GM18951 (cell line): ENCODE measurements at regions not wholly inside any gene's neighbourhood (a gene's known extent, or its start where the extent isn't known, plus 50 kb on each side); places are given as distances from the start of the nearest gene placed in this dataset.

Experiments used
- POLR2A ChIP-seq: IDR thresholded peaks from 4 replicates; pipeline ENCODE4 v1.6.1; 2011; ENCODE audit warnings: mild to moderate bottlenecking; ENCODE audit not compliant: insufficient read length, insufficient read depth; ENCODE audit errors: extremely low read depth
- in situ Hi-C: fragments of 300-500 bp; cut with MboI; formaldehyde crosslinking; loops from one replicate; pipeline ENCODE4 v1.12.0; 2022; ENCODE audit warnings: low sequenced_read_pairs, mixed read lengths, inconsistent platforms; ENCODE audit not compliant: unreplicated experiment

GRCh38 chr16:9425236-9425635, 333.8 kb downstream of the HAPSTR1 start:
- in situ Hi-C loops: no loop called here
- no peak for TF ChIP-seq POLR2A

GRCh38 chr16:9428355-9429005, 337.0 kb downstream of the HAPSTR1 start:
- in situ Hi-C loops: no loop called here
- TF ChIP-seq POLR2A: no peak

DNA sequence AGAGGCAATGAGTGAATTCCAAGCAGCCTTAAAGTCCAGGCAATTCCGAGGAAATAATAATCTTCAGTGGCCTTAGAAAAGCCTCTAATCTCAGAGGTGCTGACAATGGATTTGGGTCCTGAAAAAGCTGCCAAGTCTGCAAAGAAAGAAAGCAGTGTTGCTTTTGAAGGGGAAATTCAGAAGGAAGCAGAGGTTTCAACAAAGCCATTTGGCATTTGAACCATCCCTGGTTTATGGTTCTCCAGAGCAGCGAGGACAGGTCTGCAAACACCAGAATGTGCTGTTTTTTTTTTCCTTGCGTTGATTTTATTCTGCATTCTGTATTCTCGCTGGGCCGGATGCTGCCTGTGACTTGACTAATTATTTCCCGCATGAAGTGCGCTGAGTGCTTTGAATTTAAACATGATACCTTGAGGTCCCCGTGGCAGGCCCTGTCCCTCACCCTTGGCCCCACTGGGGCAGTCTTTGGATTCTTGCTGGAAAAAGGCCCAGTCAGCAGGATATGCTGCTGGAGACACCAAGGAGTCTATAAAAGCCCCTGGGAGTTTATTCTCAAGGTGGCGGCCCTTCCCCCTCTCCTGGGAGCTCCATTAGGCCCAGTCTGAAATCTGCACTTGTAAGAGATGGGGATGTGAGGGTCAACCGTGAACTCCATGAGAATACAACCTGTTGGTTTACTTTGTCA, 338.3 kb downstream of the HAPSTR1 start:
- in situ Hi-C loops: no loop called here

DNA sequence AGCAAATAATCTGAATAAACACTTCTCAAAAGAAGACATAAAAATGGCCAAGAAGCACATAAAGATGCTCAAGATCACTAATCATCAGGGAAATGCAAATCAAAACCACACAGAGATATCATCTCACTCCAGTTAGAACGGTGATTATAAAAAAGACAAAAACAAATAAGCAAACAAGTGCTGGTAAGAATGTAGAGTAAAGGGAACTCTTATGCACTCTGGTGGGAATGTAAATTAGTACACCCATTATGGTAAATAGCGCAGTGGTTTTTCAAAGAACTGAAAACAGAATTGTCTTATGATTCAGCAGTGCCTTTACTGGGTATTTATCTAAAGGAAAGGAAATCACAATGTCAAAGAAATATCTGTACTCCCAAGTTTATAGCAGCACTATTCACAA, 343.2 kb downstream of the HAPSTR1 start:
- in situ Hi-C loops: no loop called here
- TF ChIP-seq POLR2A: no peak

More for the DNA sequence above, 338.3 kb downstream of the HAPSTR1 start:
- no peak for TF ChIP-seq POLR2A

- TF ChIP-seq POLR2A: no peak
- in situ Hi-C loops: no loop called here
Observed at GRCh38 chr16:9436175-9436574, 344.7 kb downstream of the HAPSTR1 start.

DNA sequence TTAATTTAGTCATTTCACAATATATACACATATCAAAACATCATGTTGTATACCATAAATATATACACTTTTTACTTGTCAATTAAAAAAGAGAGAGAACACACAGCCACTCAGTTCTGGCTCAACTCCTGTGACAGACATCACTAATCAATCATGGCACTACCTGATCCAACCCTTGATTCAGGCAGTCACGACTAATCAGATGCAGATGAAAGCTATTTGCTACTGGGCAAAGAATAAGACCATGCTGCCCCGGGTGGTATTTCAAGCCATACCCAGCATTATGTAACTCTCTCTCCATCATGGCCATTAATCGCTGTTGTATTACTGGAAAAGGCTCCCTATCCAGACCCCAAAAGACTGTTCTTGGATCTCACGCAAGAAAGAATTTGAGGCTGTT, 345.7 kb downstream of the HAPSTR1 start:
- in situ Hi-C loops: no loop called here
- TF ChIP-seq POLR2A: no peak

DNA sequence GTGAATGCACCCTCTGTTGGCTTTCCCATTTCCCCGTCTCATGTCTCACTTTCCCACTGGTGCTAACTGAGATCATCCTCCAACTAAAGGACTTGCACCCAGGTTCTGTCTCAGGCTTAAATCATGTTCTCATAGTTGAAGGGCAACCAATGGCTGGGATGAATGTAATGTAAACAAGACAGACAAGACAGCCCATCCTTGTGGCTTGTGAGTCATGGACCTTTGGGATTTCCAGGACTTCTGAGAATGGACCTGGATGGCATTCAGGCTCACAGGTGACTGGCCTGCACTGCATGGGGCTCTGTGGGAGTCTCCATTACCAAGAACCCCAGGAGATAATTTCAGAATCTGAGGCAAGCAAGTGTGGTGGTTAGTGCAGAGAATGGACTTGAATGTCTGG, 347.5 kb downstream of the HAPSTR1 start:
- no peak for TF ChIP-seq POLR2A
- in situ Hi-C loops: no loop called here

DNA sequence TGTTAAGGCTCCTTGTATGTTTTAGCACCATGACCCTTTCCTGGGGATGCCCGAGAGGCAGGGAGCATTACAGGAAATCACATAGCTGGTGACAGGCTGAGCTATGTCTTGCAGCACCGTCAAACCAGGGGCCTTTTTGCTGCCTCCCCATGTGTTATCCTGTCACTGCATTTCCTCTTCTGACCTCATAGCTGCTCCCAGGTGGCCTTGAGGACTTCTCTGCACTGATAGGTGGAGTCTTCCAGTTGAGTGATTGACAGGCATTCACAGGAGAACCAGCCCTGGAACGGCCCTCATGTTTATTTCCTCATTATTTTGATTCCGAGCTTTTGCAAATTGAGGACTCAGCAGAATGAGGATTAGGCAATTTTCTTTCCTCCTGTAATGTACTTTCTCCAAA, 349.6 kb downstream of the HAPSTR1 start:
- in situ Hi-C loops: no loop called here
- no peak for TF ChIP-seq POLR2A

- no peak for TF ChIP-seq POLR2A
- in situ Hi-C loops: no loop called here
Observed at GRCh38 chr16:9443864-9444263, 352.4 kb downstream of the HAPSTR1 start.

DNA sequence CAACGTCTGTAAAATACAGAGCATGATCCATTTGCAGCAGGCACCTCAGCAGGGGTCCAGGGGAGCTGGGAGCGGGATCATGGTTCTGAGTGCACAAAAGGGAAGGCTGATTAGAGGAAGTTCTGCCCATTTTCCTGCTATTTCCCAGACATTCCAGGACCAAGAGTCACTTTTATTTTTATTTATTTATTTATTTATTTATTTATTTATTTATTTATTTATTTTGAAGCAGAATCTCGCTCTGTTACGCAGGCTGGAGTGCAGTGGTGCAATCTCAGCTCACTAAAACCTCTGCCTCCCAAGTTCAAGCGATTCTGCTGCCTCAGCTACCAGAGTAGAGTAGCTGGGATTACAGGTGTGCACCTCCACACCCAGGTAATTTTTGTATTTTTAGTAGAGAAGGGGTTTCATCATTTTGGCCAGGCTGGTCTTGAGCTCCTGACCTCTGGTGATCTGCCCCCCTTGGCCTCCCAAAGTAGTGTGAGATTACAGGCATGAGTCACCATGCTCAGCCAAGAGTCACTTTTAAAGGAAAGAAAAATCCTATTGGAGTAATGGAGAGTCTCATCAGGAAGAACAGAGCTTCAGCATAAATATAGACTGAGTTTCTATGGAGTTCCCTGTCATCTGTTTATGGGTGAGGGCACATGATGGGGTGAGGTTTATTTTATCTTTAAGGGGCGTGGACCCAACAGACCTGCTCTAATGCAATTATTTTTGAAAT, 355.2 kb downstream of the HAPSTR1 start:
- TF ChIP-seq POLR2A: no peak
- in situ Hi-C loops: no loop called here

DNA sequence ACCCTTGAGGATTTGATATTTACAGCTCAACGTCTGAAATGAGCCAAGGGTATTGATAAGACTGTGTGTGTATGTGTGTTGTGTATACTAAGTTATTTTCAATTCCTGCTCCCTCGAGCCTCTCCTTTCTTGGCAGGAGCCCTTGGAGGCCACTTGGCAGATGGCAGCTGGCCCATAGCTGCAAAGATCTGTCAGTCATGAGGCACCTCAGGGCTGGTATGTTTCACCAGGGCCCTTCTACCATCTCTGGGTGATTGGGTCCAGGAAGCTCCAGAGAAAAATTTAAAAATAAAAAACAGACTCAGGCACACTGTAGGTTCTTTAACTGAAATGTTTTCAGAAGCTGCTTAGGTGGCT, 355.7 kb downstream of the HAPSTR1 start:
- TF ChIP-seq POLR2A: no peak
- in situ Hi-C loops: no loop called here

- TF ChIP-seq POLR2A: no peak
- in situ Hi-C loops: no loop called here
Observed at GRCh38 chr16:9447699-9448098, 356.3 kb downstream of the HAPSTR1 start.

- TF ChIP-seq POLR2A: no peak
- in situ Hi-C loops: no loop called here
Observed at GRCh38 chr16:9449597-9449996, 358.2 kb downstream of the HAPSTR1 start.

DNA sequence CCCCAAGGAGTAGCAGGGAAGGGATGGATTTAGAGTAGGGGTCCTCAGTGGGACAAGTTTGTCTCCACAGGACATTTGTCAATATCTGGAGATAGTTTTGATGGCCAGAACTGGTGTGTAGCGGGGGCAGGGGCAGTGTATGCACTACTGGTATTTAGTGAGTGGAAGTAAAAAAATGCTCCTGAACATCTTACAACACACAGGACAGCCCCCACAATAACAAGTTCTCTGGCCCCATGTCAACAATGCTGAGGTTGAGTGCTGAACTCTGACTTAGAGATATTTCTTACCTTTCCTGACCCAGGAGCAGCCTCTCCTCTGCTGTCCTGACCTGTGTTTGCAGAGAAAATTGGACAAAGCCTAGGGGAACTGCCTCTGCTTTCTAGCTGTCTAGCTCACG, 365.8 kb downstream of the HAPSTR1 start:
- no peak for TF ChIP-seq POLR2A
- in situ Hi-C loops: no loop called here

DNA sequence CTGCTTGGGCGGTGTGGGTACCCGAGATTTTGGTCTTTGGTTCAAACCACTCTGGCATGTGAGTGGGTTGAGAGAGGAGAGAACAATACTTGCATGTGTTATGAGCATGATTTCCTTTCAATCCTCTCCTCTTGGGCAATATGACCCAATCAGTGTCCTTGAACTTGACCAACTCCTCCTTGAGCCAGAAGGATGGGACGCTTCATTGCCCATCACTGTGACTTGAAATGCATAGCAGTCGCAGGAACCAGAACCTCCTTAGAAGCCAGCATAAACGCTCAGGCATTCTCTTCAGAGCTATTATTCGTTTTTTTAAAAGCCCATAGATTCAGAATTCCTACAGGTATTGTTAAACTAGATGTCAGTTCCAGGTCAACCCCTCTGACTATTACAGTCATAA, 367.4 kb downstream of the HAPSTR1 start:
- no peak for TF ChIP-seq POLR2A

More for the DNA sequence above, 367.4 kb downstream of the HAPSTR1 start:
- in situ Hi-C loops: no loop called here
